CD4-positive, alpha-beta memory T cell (primary cell): ENCODE measurements at regions not wholly inside any gene's neighbourhood (a gene's known extent, or its start where the extent isn't known, plus 50 kb on each side); places are given as distances from the start of the nearest gene placed in this dataset.

ENCODE experiments used
- CTCF ChIA-PET: fragments of 350-600 bp; sonication (Branson Sonifier 250); formaldehyde crosslinking; loops from one replicate; lab custom pipeline; 2021; ENCODE audit warnings: inconsistent platforms; ENCODE audit not compliant: partially characterized antibody; lab: Charles Lee
- POLR2A ChIA-PET: fragments of 350-600 bp; sonication (Branson Sonifier 250); formaldehyde crosslinking; loops from one replicate; lab custom pipeline; 2021; ENCODE audit not compliant: partially characterized antibody; lab: Charles Lee
- DNase-seq, 5 donors: peaks; one replicate each; pipeline versions ENCODE4 v3.0.0 to v3.0.0-alpha.2; 2020 to 2022; ENCODE audit warnings: mixed read lengths in 1 of 5
- H3K27ac ChIP-seq: one replicate; pipeline ENCODE4 v1.7.0; 2013; ENCODE audit warnings: low read depth, low read length
- H3K27me3 ChIP-seq: 2 replicates; pipeline ENCODE4 v1.7.0; 2013; ENCODE audit warnings: mild to moderate bottlenecking, low read length, moderate library complexity; ENCODE audit not compliant: insufficient read depth
- H3K36me3 ChIP-seq: 2 replicates; pipeline ENCODE4 v1.7.0; 2013; ENCODE audit warnings: mild to moderate bottlenecking, low read length, moderate library complexity; ENCODE audit not compliant: insufficient read depth
- H3K4me1 ChIP-seq: 2 replicates; pipeline ENCODE4 v1.7.0; 2013; ENCODE audit warnings: mild to moderate bottlenecking, low read length, moderate library complexity; ENCODE audit not compliant: insufficient read depth
- H3K4me3 ChIP-seq, 2 donors: one replicate each; pipeline ENCODE4 v1.7.0; 2013; ENCODE audit warnings: low read length in 2 of 2, mild to moderate bottlenecking in 1 of 2
- H3K9me3 ChIP-seq, 2 donors: one replicate each; pipeline ENCODE4 v1.7.0; 2013; ENCODE audit warnings: low read length in 2 of 2, control low read depth in 1 of 2; ENCODE audit not compliant: control insufficient read depth in 1 of 2
- H3K27ac Mint-ChIP-seq, 7 donors: one replicate each; pipeline ENCODE4 v1.8.0; 2020 to 2021; ENCODE audit warnings: mixed read lengths in 7 of 7, mild to moderate bottlenecking in 6 of 7, inconsistent platforms in 3 of 7, moderate library complexity in 3 of 7
- H3K27me3 Mint-ChIP-seq, 2 donors: one replicate each; pipeline ENCODE4 v1.8.0; 2020 to 2021; ENCODE audit warnings: mixed read lengths in 2 of 2
- H3K36me3 Mint-ChIP-seq, 2 donors: one replicate each; pipeline ENCODE4 v1.8.0; 2020 to 2021; ENCODE audit warnings: mixed read lengths in 2 of 2, inconsistent platforms in 1 of 2, mild to moderate bottlenecking in 1 of 2
- H3K4me1 Mint-ChIP-seq, 4 donors: one replicate each; pipeline ENCODE4 v1.8.0; 2020 to 2021; ENCODE audit warnings: mixed read lengths in 4 of 4, mild to moderate bottlenecking in 1 of 4
- H3K4me3 Mint-ChIP-seq, 8 donors: one replicate each; pipeline ENCODE4 v1.8.0; 2020 to 2021; ENCODE audit warnings: mixed read lengths in 8 of 8, mild to moderate bottlenecking in 7 of 8, moderate library complexity in 6 of 8, inconsistent platforms in 3 of 8
- H3K9me3 Mint-ChIP-seq, 8 donors: one replicate each; pipeline ENCODE4 v1.8.0; 2020 to 2021; ENCODE audit warnings: mixed read lengths in 8 of 8, mild to moderate bottlenecking in 5 of 8, inconsistent platforms in 3 of 8, moderate library complexity in 1 of 8
- intact Hi-C: fragments of 100-400 bp; cut with micrococcal nuclease; formaldehyde crosslinking; loops from one replicate; pipeline ENCODE4 v1.15.1; 2023

DNA sequence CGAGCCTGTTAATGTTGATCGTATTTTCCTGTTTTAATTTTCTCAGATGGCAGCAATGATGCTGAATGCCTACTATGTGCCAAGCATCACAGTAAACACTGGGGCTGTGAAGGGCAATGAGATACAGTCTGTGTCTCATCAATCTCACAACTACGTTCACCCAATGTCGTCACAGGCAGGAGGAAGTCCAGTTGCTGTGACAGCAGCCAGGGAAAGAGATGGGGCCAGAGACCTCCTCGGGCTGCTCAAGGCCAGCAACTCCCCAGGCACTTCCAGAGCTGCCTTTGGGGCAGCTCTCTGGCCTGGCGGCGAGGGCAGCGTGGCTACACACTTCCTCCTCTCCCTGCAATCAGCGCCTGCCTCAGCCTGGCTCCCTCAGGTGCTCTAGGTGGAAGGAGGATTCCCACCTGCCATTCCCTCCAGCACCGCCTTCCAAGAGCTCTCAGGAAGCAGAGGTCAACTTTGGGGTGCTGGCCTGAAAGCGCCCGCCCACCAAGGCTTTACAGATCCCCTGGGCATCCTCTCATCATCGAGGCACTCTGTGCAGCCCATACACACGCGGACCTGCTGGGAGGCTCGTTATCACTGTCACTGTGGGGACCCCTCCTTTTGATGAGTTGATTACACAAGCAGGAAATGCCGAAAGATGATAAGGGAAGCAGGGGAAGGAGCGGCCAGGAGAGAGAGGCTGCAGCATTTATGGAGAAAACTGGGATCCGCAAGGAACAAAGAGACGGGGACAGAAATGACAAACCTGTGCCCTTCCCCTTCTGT lies 159.2 kb downstream of the ZDHHC21 start:
- H3K9me3 Mint-ChIP-seq: peaks cover 0 to 2% (median 0%) of the 10 kb centered on the region in 8 donors
- H3K36me3 Mint-ChIP-seq: no peaks in the 10 kb centered on the region
- DNase-seq: no peak
- Histone ChIP-seq H3K9me3 (no peaks in the 10 kb centered on the region), H3K4me1 (no peaks in the 10 kb centered on the region), H3K27me3 (no peaks in the 10 kb centered on the region), H3K27ac (no peak overlapping the region), H3K36me3 (no peaks in the 10 kb centered on the region), H3K4me3 (no peak overlapping the region)
- intact Hi-C loops: no loop called here
- H3K4me3 Mint-ChIP-seq: no peak overlapping the region
- peaks cover 6 to 9% of the 10 kb centered on the region in 2 donors for H3K27me3 Mint-ChIP-seq
- CTCF ChIA-PET: no interaction called here
- no peak overlapping the region for H3K27ac Mint-ChIP-seq
- POLR2A ChIA-PET: no interaction called here
- no peaks in the 10 kb centered on the region for H3K4me1 Mint-ChIP-seq

- H3K4me3 Mint-ChIP-seq: no peak overlapping the region
- H3K36me3 ChIP-seq: no peaks in the 10 kb centered on the region
- ChIA-PET CTCF (no interaction called here), POLR2A (no interaction called here)
- intact Hi-C loops: no loop called here
- peaks cover 6 to 9% of the 10 kb centered on the region in 2 donors for H3K27me3 Mint-ChIP-seq
- H3K9me3 ChIP-seq: no peaks in the 10 kb centered on the region
- H3K36me3 Mint-ChIP-seq: no peaks in the 10 kb centered on the region
- no peaks in the 10 kb centered on the region for H3K4me1 ChIP-seq
- H3K9me3 Mint-ChIP-seq: peaks cover 0 to 5% (median 0%) of the 10 kb centered on the region in 8 donors
- H3K27ac ChIP-seq: no peak overlapping the region
- no peaks in the 10 kb centered on the region for H3K4me1 Mint-ChIP-seq
- no peak overlapping the region for H3K4me3 ChIP-seq
- DNase-seq: no peak
- no peak overlapping the region for H3K27ac Mint-ChIP-seq
- H3K27me3 ChIP-seq: no peaks in the 10 kb centered on the region
Observed at GRCh38 chr9:14532456-14533115, 160.6 kb downstream of the ZDHHC21 start.

DNA sequence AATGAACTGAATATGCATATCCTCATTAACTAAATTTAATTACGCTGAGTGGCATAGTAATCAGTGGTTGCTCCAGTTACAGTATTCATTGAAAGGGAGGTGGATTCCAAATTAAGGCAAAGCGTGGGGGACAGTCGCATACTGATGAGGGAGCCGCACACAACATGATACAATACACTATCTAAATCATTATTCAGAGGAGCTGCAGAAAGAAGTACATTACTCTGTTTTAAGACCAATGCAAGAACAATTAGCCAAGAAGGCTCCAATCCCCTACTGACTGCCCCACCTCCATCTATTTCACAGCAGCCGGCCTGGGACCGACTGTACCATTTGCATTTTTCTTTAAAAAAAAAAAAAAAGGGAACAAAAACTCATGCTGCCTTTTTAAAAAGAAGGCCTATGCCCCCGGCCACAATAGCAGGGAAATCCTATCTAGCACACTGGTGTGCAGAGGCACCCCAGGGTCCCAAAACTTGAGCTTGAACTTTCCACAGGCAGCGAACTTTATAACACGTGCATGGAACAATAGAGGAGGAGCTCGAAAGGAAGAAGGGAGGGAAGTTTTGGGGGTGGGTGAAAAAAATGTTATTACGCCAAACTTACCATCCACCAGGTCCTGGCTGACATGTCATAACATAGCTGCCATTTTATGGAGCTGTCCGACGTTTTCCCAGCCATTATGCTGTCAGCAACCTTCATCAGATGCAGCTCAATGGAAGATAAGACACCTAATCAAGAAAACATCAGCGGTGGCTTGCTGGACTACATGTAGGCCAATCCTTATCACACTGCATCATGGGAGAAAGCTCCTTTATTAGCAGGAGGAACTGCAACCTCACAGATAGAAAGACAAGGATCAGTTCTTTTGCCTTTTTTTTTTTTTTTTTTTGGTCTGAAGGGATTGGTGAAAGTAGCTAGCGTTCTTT lies 161.6 kb downstream of the ZDHHC21 start:
- Mint-ChIP-seq H3K27me3 (peaks cover 4 to 11% of the 10 kb centered on the region in 2 donors), H3K4me1 (no peaks in the 10 kb centered on the region), H3K9me3 (peaks cover 0 to 5% (median 0%) of the 10 kb centered on the region in 8 donors), H3K36me3 (no peaks in the 10 kb centered on the region), H3K27ac (peak overlapping the region in 1 of 7 donors; percentile 31), H3K4me3 (no peak overlapping the region)
- intact Hi-C loops: no loop called here
- H3K27ac ChIP-seq: no peak overlapping the region
- no peak for DNase-seq
- POLR2A ChIA-PET: no interaction called here
- H3K4me1 ChIP-seq: no peaks in the 10 kb centered on the region
- H3K4me3 ChIP-seq: no peak overlapping the region
- CTCF ChIA-PET: interaction anchor here (0.7 kb wide), 2 partner anchors 11 to 839 kb away, joined by 3 to 4 read pairs; no protein-coding TSS in a partner anchor
- H3K36me3 ChIP-seq: no peaks in the 10 kb centered on the region
- H3K27me3 ChIP-seq: no peaks in the 10 kb centered on the region
- H3K9me3 ChIP-seq: no peaks in the 10 kb centered on the region

- H3K4me3 ChIP-seq: no peak overlapping the region
- no peaks in the 10 kb centered on the region for H3K4me1 ChIP-seq
- H3K36me3 ChIP-seq: no peaks in the 10 kb centered on the region
- peaks cover 4 to 9% of the 10 kb centered on the region in 2 donors for H3K27me3 Mint-ChIP-seq
- no peak for DNase-seq
- no peaks in the 10 kb centered on the region for H3K9me3 ChIP-seq
- H3K4me3 Mint-ChIP-seq: no peak overlapping the region
- ChIA-PET CTCF (no interaction called here), POLR2A (no interaction called here)
- H3K4me1 Mint-ChIP-seq: no peaks in the 10 kb centered on the region
- peaks cover 0 to 5% (median 0%) of the 10 kb centered on the region in 8 donors for H3K9me3 Mint-ChIP-seq
- intact Hi-C loops: no loop called here
- no peaks in the 10 kb centered on the region for H3K27me3 ChIP-seq
- H3K27ac ChIP-seq: no peak overlapping the region
- H3K36me3 Mint-ChIP-seq: no peaks in the 10 kb centered on the region
- peak overlapping the region in 1 of 7 donors; percentile 31 for H3K27ac Mint-ChIP-seq
Observed at GRCh38 chr9:14530841-14531240, 162.4 kb downstream of the ZDHHC21 start.

- Histone ChIP-seq H3K9me3 (no peaks in the 10 kb centered on the region), H3K4me3 (no peak overlapping the region), H3K36me3 (no peaks in the 10 kb centered on the region), H3K27ac (no peak overlapping the region), H3K4me1 (no peaks in the 10 kb centered on the region), H3K27me3 (no peaks in the 10 kb centered on the region)
- H3K27ac Mint-ChIP-seq: no peak overlapping the region
- H3K9me3 Mint-ChIP-seq: peaks cover 0 to 5% (median 0%) of the 10 kb centered on the region in 8 donors
- H3K27me3 Mint-ChIP-seq: peaks cover 4 to 8% of the 10 kb centered on the region in 2 donors
- CTCF ChIA-PET: no interaction called here
- POLR2A ChIA-PET: no interaction called here
- no peaks in the 10 kb centered on the region for H3K36me3 Mint-ChIP-seq
- no peak overlapping the region for H3K4me3 Mint-ChIP-seq
- DNase-seq: no peak
- H3K4me1 Mint-ChIP-seq: no peaks in the 10 kb centered on the region
- intact Hi-C loops: no loop called here
Observed at GRCh38 chr9:14530366-14530765, 162.9 kb downstream of the ZDHHC21 start.

DNA sequence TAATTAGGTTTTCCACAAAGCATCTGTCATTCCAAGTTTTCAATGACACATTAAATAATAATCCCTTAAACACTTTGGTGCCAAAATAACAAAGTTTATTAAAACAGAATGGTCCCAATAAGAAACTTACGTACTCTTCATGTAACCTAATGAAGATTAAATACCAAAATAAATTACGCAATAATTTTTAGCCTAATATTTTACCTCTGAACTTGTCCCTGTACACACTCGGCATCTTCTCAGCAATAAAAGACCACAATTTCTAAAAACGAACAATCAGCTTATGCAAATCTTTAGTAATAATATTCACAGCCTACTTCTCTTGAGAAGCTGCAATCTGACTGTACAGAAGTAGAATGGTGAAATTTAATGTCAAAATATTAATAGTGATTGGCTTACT lies 163.6 kb downstream of the ZDHHC21 start:
- Histone ChIP-seq H3K4me3 (no peak overlapping the region), H3K27me3 (no peaks in the 10 kb centered on the region), H3K27ac (no peak overlapping the region), H3K36me3 (no peaks in the 10 kb centered on the region), H3K4me1 (no peaks in the 10 kb centered on the region), H3K9me3 (no peaks in the 10 kb centered on the region)
- Mint-ChIP-seq H3K4me3 (no peak overlapping the region), H3K27me3 (peaks cover 0 to 7% of the 10 kb centered on the region in 2 donors), H3K36me3 (no peaks in the 10 kb centered on the region), H3K9me3 (peaks cover 0 to 5% (median 0%) of the 10 kb centered on the region in 8 donors), H3K27ac (no peak overlapping the region), H3K4me1 (no peaks in the 10 kb centered on the region)
- intact Hi-C loops: no loop called here
- POLR2A ChIA-PET: no interaction called here
- DNase-seq: no peak
- CTCF ChIA-PET: no interaction called here

- Mint-ChIP-seq H3K4me3 (no peak overlapping the region), H3K27me3 (peaks cover 0 to 4% of the 10 kb centered on the region in 2 donors), H3K36me3 (no peaks in the 10 kb centered on the region), H3K4me1 (no peaks in the 10 kb centered on the region), H3K27ac (no peak overlapping the region), H3K9me3 (peaks cover 0 to 5% (median 0%) of the 10 kb centered on the region in 8 donors)
- Histone ChIP-seq H3K27me3 (no peaks in the 10 kb centered on the region), H3K27ac (no peak overlapping the region), H3K4me1 (no peaks in the 10 kb centered on the region), H3K4me3 (no peak overlapping the region), H3K9me3 (no peaks in the 10 kb centered on the region), H3K36me3 (no peaks in the 10 kb centered on the region)
- CTCF ChIA-PET: no interaction called here
- DNase-seq: no peak
- intact Hi-C loops: no loop called here
- POLR2A ChIA-PET: no interaction called here
Observed at GRCh38 chr9:14529054-14529453, 164.2 kb downstream of the ZDHHC21 start.
